HG03521 (cell line): ENCODE measurements at regions not wholly inside any gene's neighbourhood (a gene's known extent, or its start where the extent isn't known, plus 50 kb on each side); places are given as distances from the start of the nearest gene placed in this dataset.

Experiments used
- ATAC-seq: cut with Tn5 transposase; IDR thresholded peaks from one replicate; pipeline ENCODE4 v1.9.1; 2021; ENCODE audit warnings: mild to moderate bottlenecking, moderate library complexity; ENCODE audit not compliant: unreplicated experiment

GRCh38 chr4:34733185-34733941, 1511.0 kb downstream of the ARAP2 start:
- ATAC-seq: no peak

- ATAC-seq: no peak
Measured at GRCh38 chr4:34766935-34767334, 1477.4 kb downstream of the ARAP2 start.

GRCh38 chr4:34767407-34767806, 1476.9 kb downstream of the ARAP2 start:
- no peak for ATAC-seq

DNA sequence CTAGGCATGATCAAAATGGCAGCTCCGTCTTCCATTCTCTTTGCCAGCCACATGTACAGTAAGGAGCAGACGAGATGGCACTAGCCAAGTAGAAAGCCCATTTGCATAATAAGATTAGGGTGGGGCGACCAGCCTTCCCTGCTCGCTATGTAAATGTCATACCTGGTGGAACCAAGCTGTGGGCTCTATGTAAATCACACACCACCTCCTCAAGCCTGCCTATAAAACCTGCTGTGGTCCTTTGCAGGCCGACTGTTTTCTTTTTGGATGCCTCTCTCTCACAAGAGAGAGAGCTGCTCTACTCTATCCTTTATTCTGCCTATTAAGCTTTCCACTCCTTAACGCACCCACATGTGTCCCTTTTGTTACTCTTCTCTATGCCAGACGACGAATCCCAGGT, 1472.7 kb downstream of the ARAP2 start:
- ATAC-seq: no peak

- no peak for ATAC-seq
Measured at GRCh38 chr4:34790131-34790530, 1454.2 kb downstream of the ARAP2 start.

DNA sequence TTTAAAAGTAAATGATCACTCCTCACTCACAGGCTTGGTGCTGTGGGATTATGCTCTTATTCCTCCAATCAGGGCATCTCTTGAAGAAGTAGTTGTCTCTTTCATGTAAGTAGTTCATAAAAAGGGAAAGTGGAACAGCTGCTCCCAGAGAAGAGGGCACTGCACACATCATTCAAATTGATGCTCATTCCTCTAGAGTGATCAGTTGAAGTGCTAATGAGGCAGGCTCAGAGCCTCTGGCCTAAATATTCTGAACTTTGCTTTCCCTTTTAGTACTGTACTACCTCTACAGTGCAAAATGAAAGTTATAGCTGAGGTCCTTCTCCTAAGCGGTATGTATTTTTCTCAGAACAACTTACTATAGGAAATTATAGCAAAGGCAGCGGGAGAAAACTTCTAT, 1453.1 kb downstream of the ARAP2 start:
- no peak for ATAC-seq

- ATAC-seq: no peak
Measured at GRCh38 chr4:34800953-34801352, 1443.4 kb downstream of the ARAP2 start.

GRCh38 chr4:34814266-34814665, 1430.0 kb downstream of the ARAP2 start:
- no peak for ATAC-seq

GRCh38 chr4:34824515-34824914, 1419.8 kb downstream of the ARAP2 start:
- ATAC-seq: no peak

- no peak for ATAC-seq
Measured at GRCh38 chr4:34826660-34827059, 1417.7 kb downstream of the ARAP2 start.

DNA sequence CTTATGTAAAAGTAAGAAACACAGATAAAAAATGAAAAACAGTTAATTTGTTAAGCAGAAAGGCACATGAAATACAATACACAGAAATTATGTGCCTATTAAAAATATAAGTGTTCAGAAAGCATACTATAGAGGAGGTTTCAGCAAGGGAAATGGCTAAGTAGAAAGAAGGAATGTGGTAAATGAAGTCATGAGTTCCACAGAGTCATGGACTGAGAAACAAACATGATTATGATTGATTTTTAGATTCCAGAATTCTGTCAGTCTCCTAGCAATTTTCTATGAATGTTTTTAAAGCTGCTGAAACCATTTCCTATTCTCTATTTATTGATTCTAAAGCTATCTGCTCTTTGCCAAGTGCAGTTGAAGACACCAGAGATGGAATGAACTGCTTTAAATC, 1398.4 kb downstream of the ARAP2 start:
- no peak for ATAC-seq

DNA sequence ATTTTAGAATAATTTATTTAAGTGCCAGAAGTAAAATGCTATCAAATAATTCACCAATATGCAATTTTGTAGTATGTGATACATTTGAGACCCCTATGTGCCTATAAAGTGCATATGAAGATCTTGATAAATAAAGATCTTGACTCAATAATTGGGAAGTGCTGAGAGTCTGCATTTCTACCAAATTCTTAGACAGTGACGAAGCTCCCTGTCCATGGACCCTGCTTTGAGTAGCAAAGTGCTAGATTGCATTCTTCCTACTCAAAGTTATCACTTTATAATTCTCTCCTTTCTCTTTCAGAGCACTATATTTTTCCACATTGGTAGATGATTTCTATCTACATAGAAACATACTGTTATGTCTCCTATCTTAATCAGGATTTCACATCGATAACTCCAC, 1393.9 kb downstream of the ARAP2 start:
- ATAC-seq: no peak

DNA sequence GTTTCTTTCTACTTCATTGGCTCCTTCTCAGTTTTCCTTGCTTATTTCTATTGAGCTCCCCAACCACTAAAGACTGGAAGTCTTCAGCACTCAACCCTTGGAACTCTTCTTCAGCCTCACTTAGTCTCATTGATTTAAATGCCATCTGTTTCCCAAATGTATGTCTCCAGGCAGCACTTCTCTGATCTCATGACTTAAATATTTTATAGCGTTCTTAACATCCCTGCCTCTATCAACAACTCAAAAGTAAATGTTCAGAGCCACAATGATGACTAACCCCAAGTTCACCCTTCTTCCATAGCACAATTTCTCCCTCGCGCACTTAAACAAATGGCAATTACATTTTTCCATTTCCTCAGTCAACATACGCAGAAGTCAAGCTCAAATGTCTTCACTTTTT, 1393.3 kb downstream of the ARAP2 start:
- no peak for ATAC-seq

DNA sequence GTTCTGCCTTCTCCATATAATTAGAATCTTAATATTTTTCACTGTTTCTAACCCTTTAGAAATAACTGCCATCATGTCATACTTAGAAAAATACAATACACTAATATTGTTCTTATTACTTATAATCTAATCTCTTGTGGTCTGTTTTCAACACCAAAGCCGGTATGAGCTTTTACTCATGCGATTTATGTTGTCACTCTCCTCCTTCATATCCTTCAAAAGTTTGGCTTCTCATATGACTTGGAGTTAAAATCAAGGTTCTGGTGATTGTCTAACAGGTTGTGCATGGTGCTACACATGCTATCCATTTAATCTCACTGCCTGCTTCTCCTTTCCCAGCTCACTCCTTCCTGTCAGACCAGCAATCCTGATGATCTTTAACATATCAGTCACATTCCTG, 1392.9 kb downstream of the ARAP2 start:
- ATAC-seq: no peak

GRCh38 chr4:34854451-34854850, 1389.9 kb downstream of the ARAP2 start:
- no peak for ATAC-seq

DNA sequence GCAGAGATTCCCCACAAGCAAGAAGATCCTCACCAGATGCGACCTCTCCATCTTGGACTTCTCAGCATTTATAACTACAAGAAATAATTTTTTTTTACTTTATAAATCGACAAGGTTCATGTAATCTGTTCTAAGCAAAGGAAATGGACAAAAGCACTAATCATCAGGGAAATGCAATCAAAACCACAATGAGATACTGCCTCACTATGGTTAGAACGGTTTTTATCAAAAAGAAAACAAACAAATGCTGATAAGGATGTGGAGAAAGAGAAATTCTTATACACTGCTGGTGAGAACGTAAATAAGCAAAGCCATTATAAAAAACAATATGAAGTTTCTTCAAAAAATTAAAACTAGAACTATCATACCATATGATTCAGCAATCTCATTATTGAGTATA, 1382.6 kb downstream of the ARAP2 start:
- ATAC-seq: no peak

- no peak for ATAC-seq
Measured at GRCh38 chr4:34878961-34879360, 1365.4 kb downstream of the ARAP2 start.

GRCh38 chr4:34880246-34880645, 1364.1 kb downstream of the ARAP2 start:
- no peak for ATAC-seq

DNA sequence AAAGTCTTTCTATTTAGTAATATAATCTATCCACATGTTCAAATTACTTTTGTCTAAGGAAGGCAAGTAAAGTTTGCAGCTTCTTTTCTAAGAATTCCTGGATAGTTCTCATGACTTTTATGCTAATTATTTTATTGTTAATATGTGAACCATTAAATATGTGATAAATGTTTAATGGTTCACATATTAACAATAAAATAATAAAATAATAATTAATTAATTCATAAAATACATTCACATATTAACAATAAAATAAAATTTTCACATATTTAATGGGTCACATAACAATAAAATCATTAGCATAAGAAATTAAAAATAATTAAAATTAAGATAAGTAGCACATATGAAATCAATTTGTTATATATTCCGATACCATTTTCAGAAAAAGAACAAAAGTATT, 1352.4 kb downstream of the ARAP2 start:
- ATAC-seq: no peak

DNA sequence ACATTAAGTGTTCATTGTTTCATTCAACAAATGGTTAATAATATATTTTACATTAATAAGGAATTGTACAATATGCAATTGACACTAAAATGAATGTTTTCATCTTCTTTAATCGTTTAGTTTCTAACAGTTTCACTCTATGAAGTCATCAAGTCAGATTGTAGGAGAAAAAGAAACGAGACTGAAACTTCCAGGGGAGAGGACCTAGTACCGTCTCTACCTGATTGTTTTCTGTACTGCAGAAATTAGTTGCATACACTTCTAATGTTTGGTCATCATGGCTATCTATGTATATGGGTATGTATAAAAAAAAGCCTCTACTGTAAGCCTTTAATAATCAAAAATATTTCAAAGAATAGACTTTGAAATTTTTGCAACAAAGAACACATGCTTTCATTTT, 1350.9 kb downstream of the ARAP2 start:
- ATAC-seq: no peak

- no peak for ATAC-seq
Measured at GRCh38 chr4:34920032-34920431, 1324.3 kb downstream of the ARAP2 start.

- ATAC-seq: no peak
Measured at GRCh38 chr4:34921391-34921790, 1322.9 kb downstream of the ARAP2 start.

- ATAC-seq: no peak
Measured at GRCh38 chr4:34922325-34922724, 1322.0 kb downstream of the ARAP2 start.
